Ovary (tissue), 3 donors: ENCODE measurements at regions not wholly inside any gene's neighbourhood (a gene's known extent, or its start where the extent isn't known, plus 50 kb on each side); places are given as distances from the start of the nearest gene placed in this dataset.

ENCODE experiments used
- CTCF ChIP-seq, 3 donors: fragments of 450-650 bp in 2 of 3; fragments of 200-600 bp in 1 of 3; IDR thresholded peaks; one replicate each; pipeline versions ENCODE4 v1.5.1 to v1.8.0; 2016 to 2022; ENCODE audit warnings: antibody characterized with exemption in 3 of 3, mild to moderate bottlenecking in 1 of 3
- EP300 ChIP-seq: sonication (generic); formaldehyde crosslinking; IDR thresholded peaks from one replicate; pipeline ENCODE4 v1.6.1; 2017; ENCODE audit warnings: antibody characterized with exemption
- POLR2A ChIP-seq: fragments of 450-650 bp; IDR thresholded peaks from one replicate; pipeline ENCODE4 v1.6.1; 2017; ENCODE audit warnings: antibody characterized with exemption, mild to moderate bottlenecking, moderate library complexity
- donor health status: DM: no; HTN: no; CAD: no.

- no peak for TF ChIP-seq CTCF (IDR thresholded peaks at IDR 0.05)
- no peak for TF ChIP-seq POLR2A
- TF ChIP-seq EP300: no peak
Observed at GRCh38 chr18:2083691-2084090, 487.6 kb downstream of the METTL4 start.
